ENCODE measurements at regions not wholly inside any gene's neighbourhood (a gene's known extent, or its start where the extent isn't known, plus 50 kb on each side); places are given as distances from the start of the nearest gene placed in this dataset.

GRCh38 chr22:27474711-27475547, 326.6 kb downstream of the MN1 start:
- ATAC-seq (no peak), DNase-seq (no peak)
- Histone ChIP-seq H3K9me3 (no peaks in the 10 kb centered on the region), H3K36me3 (ENCODE audit: low read depth) (no peaks in the 10 kb centered on the region), H3K4me1 (ENCODE audit: low read depth) (no peaks in the 10 kb centered on the region), H3K4me3 (no peak overlapping the region)
- no peak for TF ChIP-seq CTCF (IDR thresholded peaks at IDR 0.05)
- intact Hi-C loops (cut with DNase I, micrococcal nuclease): no loop called here

GRCh38 chr22:27475548-27475897, 326.0 kb downstream of the MN1 start:
- Histone ChIP-seq H3K9me3 (no peaks in the 10 kb centered on the region), H3K36me3 (ENCODE audit: low read depth) (no peaks in the 10 kb centered on the region), H3K4me1 (ENCODE audit: low read depth) (no peaks in the 10 kb centered on the region), H3K4me3 (no peak overlapping the region)
- no peak for TF ChIP-seq CTCF (IDR thresholded peaks at IDR 0.05)
- DNase-seq (no peak), ATAC-seq (no peak)
- intact Hi-C loops (cut with DNase I, micrococcal nuclease): no loop called here

GRCh38 chr22:27476318-27476717, 325.2 kb downstream of the MN1 start:
- Histone ChIP-seq H3K4me3 (no peak overlapping the region), H3K9me3 (no peaks in the 10 kb centered on the region), H3K4me1 (ENCODE audit: low read depth) (no peaks in the 10 kb centered on the region), H3K36me3 (ENCODE audit: low read depth) (no peaks in the 10 kb centered on the region)
- DNase-seq (no peak), ATAC-seq (no peak)
- intact Hi-C loops (cut with DNase I, micrococcal nuclease): no loop called here
- no peak for TF ChIP-seq CTCF (IDR thresholded peaks at IDR 0.05)

- DNase-seq (no peak), ATAC-seq (no peak)
- no peak for TF ChIP-seq CTCF (IDR thresholded peaks at IDR 0.05)
- intact Hi-C loops (cut with DNase I, micrococcal nuclease): no loop called here
- Histone ChIP-seq H3K4me1 (ENCODE audit: low read depth) (no peaks in the 10 kb centered on the region), H3K9me3 (no peaks in the 10 kb centered on the region), H3K36me3 (ENCODE audit: low read depth) (no peaks in the 10 kb centered on the region), H3K4me3 (no peak overlapping the region)
Measured at GRCh38 chr22:27476729-27477128, 324.8 kb downstream of the MN1 start.

- intact Hi-C loops (cut with DNase I, micrococcal nuclease): no loop called here
- Histone ChIP-seq H3K9me3 (no peaks in the 10 kb centered on the region), H3K4me3 (no peak overlapping the region), H3K36me3 (ENCODE audit: low read depth) (no peaks in the 10 kb centered on the region), H3K4me1 (ENCODE audit: low read depth) (no peaks in the 10 kb centered on the region)
- no peak for TF ChIP-seq CTCF (IDR thresholded peaks at IDR 0.05)
- DNase-seq (no peak), ATAC-seq (no peak)
Measured at GRCh38 chr22:27477171-27477570, 324.4 kb downstream of the MN1 start.
